Esophagus squamous epithelium (tissue), 5 donors: ENCODE measurements at regions not wholly inside any gene's neighbourhood (a gene's known extent, or its start where the extent isn't known, plus 50 kb on each side); places are given as distances from the start of the nearest gene placed in this dataset.

Experiments used
- DNase-seq: peaks from one replicate; lab custom pipeline; 2025; lab: John Stamatoyannopoulos, UW
- H3K27ac ChIP-seq, 4 donors: fragments of 200-600 bp; sonication (generic); one replicate each; pipeline ENCODE4 v1.5.1; 2016 to 2019; ENCODE audit warnings: mild to moderate bottlenecking in 1 of 4
- H3K27me3 ChIP-seq, 4 donors: fragments of 200-600 bp; sonication (generic); 1 replicate in 3 of 4; 2 replicates in 1 of 4; pipeline versions ENCODE4 v1.5.1 to v1.6.0; 2017 to 2021; ENCODE audit warnings: antibody characterized with exemption in 1 of 4
- H3K36me3 ChIP-seq, 3 donors: fragments of 200-600 bp; sonication (generic); one replicate each; pipeline ENCODE4 v1.5.1; 2016 to 2019
- H3K4me1 ChIP-seq, 3 donors: fragments of 200-600 bp; sonication (generic); one replicate each; pipeline ENCODE4 v1.5.1; 2017 to 2019
- H3K4me3 ChIP-seq, 4 donors: fragments of 200-600 bp; sonication (generic); 1 replicate in 3 of 4; 2 replicates in 1 of 4; pipeline ENCODE4 v1.5.1; 2016 to 2019; ENCODE audit warnings: mild to moderate bottlenecking in 2 of 4, moderate library complexity in 1 of 4
- H3K9me3 ChIP-seq, 3 donors: fragments of 200-600 bp; sonication (generic); one replicate each; pipeline ENCODE4 v1.5.1; 2016 to 2019
- POLR2A ChIP-seq, 4 donors: fragments of 450-650 bp; IDR thresholded peaks; one replicate each; pipeline ENCODE4 v1.6.1; 2017; ENCODE audit warnings: antibody characterized with exemption in 4 of 4, mild to moderate bottlenecking in 4 of 4, moderate library complexity in 3 of 4
- WGBS, 2 donors: methylation state at CpG; one replicate each; pipeline ENCODE4 v1.1.5; 2018; 5-methylcytosine and 5-hydroxymethylcytosine counted together
- intact Hi-C: fragments of 100-400 bp; cut with DNase I; formaldehyde crosslinking; loops from one replicate; pipeline ENCODE4 v1.15.0; 2022
- TF ChIP-seq, protein P1 (sequence below), 6 experiments: fragments of 450-650 bp in 4 of 6; fragments of 200-600 bp in 2 of 6; sonication (generic) in 2 of 6; IDR thresholded peaks; one replicate each; pipeline ENCODE4 v1.5.1; 2016 to 2019; ENCODE audit warnings: antibody characterized with exemption in 6 of 6, mild to moderate bottlenecking in 4 of 6, moderate library complexity in 4 of 6
- donor health status: DM: yes; HTN: yes; CAD: no.

DNA sequence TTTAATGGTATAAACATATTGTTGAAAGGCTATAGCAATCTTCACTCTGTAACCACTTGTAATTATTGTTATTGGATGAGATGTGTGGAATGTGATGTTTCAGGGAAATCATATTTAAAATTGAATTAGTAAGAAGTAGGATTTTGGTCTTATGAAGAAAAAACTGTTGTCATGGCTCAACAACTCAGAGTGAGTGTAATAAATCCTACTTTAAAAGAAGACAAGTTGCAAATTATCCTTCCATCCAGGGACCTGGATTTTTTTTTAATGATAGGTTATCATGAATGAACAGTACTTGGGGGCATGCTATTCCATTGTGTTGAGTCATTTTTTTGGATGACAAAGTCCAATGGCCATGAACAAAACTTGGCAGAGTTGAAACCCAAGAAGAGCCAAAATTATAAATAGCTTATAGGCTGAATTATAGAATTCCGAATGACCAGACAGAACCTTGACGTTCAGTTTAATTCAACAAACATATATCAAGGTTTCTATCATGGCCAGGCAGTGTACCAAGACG lies 625.5 kb upstream of the ZNF717 start:
- TF ChIP-seq, protein P1, sequence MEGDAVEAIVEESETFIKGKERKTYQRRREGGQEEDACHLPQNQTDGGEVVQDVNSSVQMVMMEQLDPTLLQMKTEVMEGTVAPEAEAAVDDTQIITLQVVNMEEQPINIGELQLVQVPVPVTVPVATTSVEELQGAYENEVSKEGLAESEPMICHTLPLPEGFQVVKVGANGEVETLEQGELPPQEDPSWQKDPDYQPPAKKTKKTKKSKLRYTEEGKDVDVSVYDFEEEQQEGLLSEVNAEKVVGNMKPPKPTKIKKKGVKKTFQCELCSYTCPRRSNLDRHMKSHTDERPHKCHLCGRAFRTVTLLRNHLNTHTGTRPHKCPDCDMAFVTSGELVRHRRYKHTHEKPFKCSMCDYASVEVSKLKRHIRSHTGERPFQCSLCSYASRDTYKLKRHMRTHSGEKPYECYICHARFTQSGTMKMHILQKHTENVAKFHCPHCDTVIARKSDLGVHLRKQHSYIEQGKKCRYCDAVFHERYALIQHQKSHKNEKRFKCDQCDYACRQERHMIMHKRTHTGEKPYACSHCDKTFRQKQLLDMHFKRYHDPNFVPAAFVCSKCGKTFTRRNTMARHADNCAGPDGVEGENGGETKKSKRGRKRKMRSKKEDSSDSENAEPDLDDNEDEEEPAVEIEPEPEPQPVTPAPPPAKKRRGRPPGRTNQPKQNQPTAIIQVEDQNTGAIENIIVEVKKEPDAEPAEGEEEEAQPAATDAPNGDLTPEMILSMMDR (IDR thresholded peaks at IDR 0.05): no peak
- no peak for TF ChIP-seq POLR2A (IDR thresholded peaks at IDR 0.05)
- no peak overlapping the region for H3K4me3 ChIP-seq
- no peaks in the 10 kb centered on the region for H3K27me3 ChIP-seq
- H3K27ac ChIP-seq: no peak overlapping the region
- DNase-seq: no peak
- H3K4me1 ChIP-seq: no peaks in the 10 kb centered on the region
- peaks cover 0 to 10% (median 0%) of the 10 kb centered on the region in 3 donors for H3K9me3 ChIP-seq
- intact Hi-C loops: no loop called here
- 27 to 31% methylated on average over 3 of the region's 3 CpGs for WGBS, 2 donors
- H3K36me3 ChIP-seq: no peaks in the 10 kb centered on the region

GRCh38 chr3:76415384-76415783 lies 624.5 kb upstream of the ROBO2 start:
- H3K4me1 ChIP-seq: no peaks in the 10 kb centered on the region
- H3K27me3 ChIP-seq: no peaks in the 10 kb centered on the region
- no peak for DNase-seq
- no peaks in the 10 kb centered on the region for H3K36me3 ChIP-seq
- no peak overlapping the region for H3K4me3 ChIP-seq
- H3K9me3 ChIP-seq: peaks cover 0 to 10% (median 0%) of the 10 kb centered on the region in 3 donors
- H3K27ac ChIP-seq: no peak overlapping the region
- 86 to 93% methylated on average over 2 of the region's 2 CpGs for WGBS, 2 donors
- intact Hi-C loops: no loop called here
- TF ChIP-seq POLR2A (IDR thresholded peaks at IDR 0.05): no peak
- TF ChIP-seq, protein P1 (IDR thresholded peaks at IDR 0.05): no peak

DNA sequence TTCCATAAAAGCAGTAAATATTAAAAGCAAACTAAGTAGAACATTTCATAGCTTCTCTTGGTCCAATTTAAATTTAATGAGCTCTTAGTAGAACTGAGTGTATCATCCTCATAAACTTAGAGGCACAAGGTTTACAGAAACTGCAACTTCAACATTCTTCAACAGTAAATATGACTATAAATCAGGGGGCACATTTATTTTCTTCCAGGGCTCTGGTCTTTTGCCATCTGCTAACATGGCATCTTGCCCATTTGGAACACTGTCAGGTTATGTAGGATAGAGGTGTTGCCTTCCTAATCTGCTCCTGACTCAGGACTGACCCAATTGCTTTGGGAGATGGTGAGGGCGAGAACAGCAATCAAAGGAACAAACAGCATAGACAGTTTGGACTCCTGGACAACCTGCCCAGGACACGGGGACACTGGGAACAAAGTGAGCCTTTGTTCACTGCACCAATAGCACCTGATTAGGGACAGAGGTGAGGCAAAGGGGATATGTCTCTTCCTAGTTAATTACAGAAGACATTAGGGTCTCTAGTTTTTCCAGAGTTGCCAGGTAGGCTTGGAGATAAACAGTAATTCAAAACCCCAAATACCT lies 610.2 kb upstream of the ROBO2 start:
- Histone ChIP-seq H3K9me3 (no peaks in the 10 kb centered on the region), H3K4me3 (no peak overlapping the region), H3K36me3 (no peaks in the 10 kb centered on the region), H3K27me3 (no peaks in the 10 kb centered on the region), H3K4me1 (no peaks in the 10 kb centered on the region), H3K27ac (no peak overlapping the region)
- WGBS, 2 donors: 29 to 57% methylated on average over 1 to 2 of the region's 2 CpGs
- DNase-seq: no peak
- intact Hi-C loops: no loop called here
- TF ChIP-seq, protein P1 (IDR thresholded peaks at IDR 0.05): no peak
- TF ChIP-seq POLR2A (IDR thresholded peaks at IDR 0.05): no peak

DNA sequence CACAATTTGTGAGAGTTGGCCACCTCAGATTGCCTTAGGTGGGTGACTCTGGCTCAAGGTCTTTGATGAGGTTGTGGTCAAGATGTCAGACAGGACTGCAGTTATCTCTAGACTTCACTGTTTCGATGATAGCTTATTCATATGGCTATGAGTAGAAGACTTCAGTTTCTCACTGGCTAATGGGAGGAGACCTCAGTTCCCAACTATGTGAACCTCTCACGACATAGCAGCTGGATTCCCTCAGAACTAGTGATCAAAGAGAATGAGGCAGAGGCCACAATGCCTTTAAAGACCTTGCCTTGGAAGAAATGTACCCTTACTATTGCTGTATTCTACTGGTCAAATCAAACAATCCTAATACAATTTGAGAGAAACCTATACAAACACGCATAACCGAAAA lies 607.5 kb upstream of the ROBO2 start:
- Histone ChIP-seq H3K9me3 (no peaks in the 10 kb centered on the region), H3K36me3 (no peaks in the 10 kb centered on the region), H3K4me1 (no peaks in the 10 kb centered on the region), H3K27me3 (no peaks in the 10 kb centered on the region), H3K27ac (no peak overlapping the region), H3K4me3 (no peak overlapping the region)
- intact Hi-C loops: no loop called here
- DNase-seq: no peak
- no peak for TF ChIP-seq POLR2A (IDR thresholded peaks at IDR 0.05)
- WGBS, 2 donors: 62 to 64% methylated on average over 3 to 4 of the region's 4 CpGs

DNA sequence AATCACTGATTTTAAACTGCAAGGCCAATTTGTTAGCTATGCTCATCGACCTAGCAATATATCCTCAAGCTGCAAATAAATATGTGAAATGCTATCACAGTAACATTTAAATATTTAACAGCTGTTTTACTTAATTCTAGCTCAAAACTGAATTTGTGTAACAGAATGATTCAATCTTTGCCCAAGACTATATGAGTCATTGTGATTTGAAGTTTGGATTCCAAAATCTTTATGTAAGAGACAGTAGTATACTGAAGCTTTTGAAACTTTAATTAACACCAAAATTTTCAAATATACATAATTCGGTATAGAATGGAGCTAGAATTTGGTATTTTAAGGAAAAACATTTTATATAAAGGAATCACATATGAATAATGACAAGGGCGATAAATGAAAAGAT lies 603.0 kb upstream of the ROBO2 start:
- no peaks in the 10 kb centered on the region for H3K27me3 ChIP-seq
- DNase-seq: no peak
- 50 to 62% methylated on average over 3 of the region's 3 CpGs for WGBS, 2 donors
- H3K4me1 ChIP-seq: no peaks in the 10 kb centered on the region
- H3K27ac ChIP-seq: no peak overlapping the region
- H3K4me3 ChIP-seq: no peak overlapping the region
- intact Hi-C loops: no loop called here
- H3K9me3 ChIP-seq: no peaks in the 10 kb centered on the region
- no peaks in the 10 kb centered on the region for H3K36me3 ChIP-seq
- TF ChIP-seq, protein P1 (IDR thresholded peaks at IDR 0.05): no peak
- TF ChIP-seq POLR2A (IDR thresholded peaks at IDR 0.05): no peak
